Panc1 (cell line): ENCODE measurements at regions not wholly inside any gene's neighbourhood (a gene's known extent, or its start where the extent isn't known, plus 50 kb on each side); places are given as distances from the start of the nearest gene placed in this dataset.

Experiments used
- ATAC-seq: fragments of 200-7000 bp; cut with Tn5 transposase; 2 replicates; pipeline ENCODE4 v1.9.1; 2020; ENCODE audit warnings: mild to moderate bottlenecking, moderate library complexity
- BruUV-seq: library from RNA; stranded (reverse); fragments of 400-500 nt; replicated peaks from 2 replicates; lab custom pipeline; 2021; lab: Mats Ljungman, UMichigan
- CTCF ChIA-PET: fragments of 300-600 bp; sonication (Branson Sonifier 250); formaldehyde crosslinking; loops from one replicate; lab custom pipeline; 2022; ENCODE audit warnings: antibody characterized with exemption; lab: Charles Lee
- POLR2A ChIA-PET: fragments of 300-600 bp; sonication (Branson Sonifier 250); formaldehyde crosslinking; loops from one replicate; lab custom pipeline; 2022; ENCODE audit warnings: antibody characterized with exemption; lab: Charles Lee
- DNase-seq: peaks from one replicate; pipeline ENCODE4 v3.0.0-alpha.2; 2010; ENCODE audit warnings: low read depth, low spot score
- H3K27ac ChIP-seq: 2 replicates; pipeline ENCODE4 v1.5.1; 2011; ENCODE audit warnings: mild to moderate bottlenecking, low read length, inconsistent platforms
- H3K27me3 ChIP-seq: fragments of 200-500 bp; sonication (Bioruptor generic); 2 replicates; pipeline ENCODE4 v1.6.0; 2014; ENCODE audit warnings: low read length, inconsistent platforms; ENCODE audit not compliant: control insufficient read depth, insufficient read depth
- H3K36me3 ChIP-seq: fragments of 200-500 bp; sonication (Bioruptor generic); 2 replicates; pipeline ENCODE4 v1.5.1; 2014; ENCODE audit warnings: inconsistent platforms, mild to moderate bottlenecking, low read length, moderate library complexity; ENCODE audit not compliant: control insufficient read depth, insufficient read depth
- H3K4me1 ChIP-seq: 2 replicates; pipeline ENCODE4 v1.5.1; 2011; ENCODE audit warnings: inconsistent platforms, mild to moderate bottlenecking, low read length, moderate library complexity; ENCODE audit not compliant: control insufficient read depth, insufficient read depth
- H3K4me3 ChIP-seq, 2 experiments: 2 replicates each; pipeline ENCODE4 v1.5.1; 2011 to 2012; ENCODE audit warnings: low read depth in 2 of 2, low read length in 2 of 2, mild to moderate bottlenecking in 2 of 2, inconsistent platforms in 1 of 2, moderate library complexity in 1 of 2
- H3K9me3 ChIP-seq: fragments of 200-500 bp; sonication (Bioruptor generic); 2 replicates; pipeline ENCODE4 v1.5.1; 2014; ENCODE audit warnings: low read depth, mild to moderate bottlenecking, inconsistent platforms, low read length, moderate library complexity; ENCODE audit not compliant: control insufficient read depth, insufficient read depth
- CTCF ChIP-seq: fragments of 450-650 bp; IDR thresholded peaks from 2 replicates; pipeline ENCODE4 v1.5.1; 2017; ENCODE audit warnings: mild to moderate bottlenecking
- POLR2AphosphoS5 ChIP-seq: IDR thresholded peaks from 2 replicates; pipeline ENCODE4 v1.6.1; 2012; ENCODE audit warnings: mild to moderate bottlenecking, low read depth, low read length, moderate library complexity
- REST ChIP-seq, 2 experiments: IDR thresholded peaks; 2 replicates each; pipeline ENCODE4 v1.6.1; 2011 to 2012; ENCODE audit warnings: low read depth in 2 of 2, control low read depth in 1 of 2, low read length in 1 of 2, mild to moderate bottlenecking in 1 of 2, moderate library complexity in 1 of 2; ENCODE audit not compliant: insufficient read depth in 1 of 2
- SIN3A ChIP-seq: IDR thresholded peaks from 2 replicates; pipeline ENCODE4 v1.6.1; 2012; ENCODE audit warnings: low read depth, mild to moderate bottlenecking, low read length, moderate library complexity, borderline replicate concordance; ENCODE audit not compliant: insufficient read depth
- TCF7L2 ChIP-seq: IDR thresholded peaks from 2 replicates; pipeline ENCODE4 v1.6.1; 2011; ENCODE audit warnings: mild to moderate bottlenecking, low read depth, low read length, inconsistent platforms
- in situ Hi-C: cut with HindIII; loops from 2 replicates; pipeline ENCODE4 v1.10.0; 2016; ENCODE audit warnings: low sequenced_read_pairs, low pct_unique_long_range_greater_than_20kb
- intact Hi-C: fragments of 100-400 bp; cut with micrococcal nuclease; formaldehyde crosslinking; loops from one replicate; pipeline ENCODE4 v1.10.0; 2022; ENCODE audit not compliant: unreplicated experiment

- no peaks in the 10 kb centered on the region for H3K36me3 ChIP-seq
- H3K4me3 ChIP-seq = no peak overlapping the region
- peaks cover 22% of the 10 kb centered on the region for H3K27me3 ChIP-seq
- H3K9me3 ChIP-seq = no peaks in the 10 kb centered on the region
- ChIA-PET CTCF (no interaction called here), POLR2A (no interaction called here)
- no peak for TF ChIP-seq POLR2AphosphoS5
- no peak for TF ChIP-seq REST (IDR thresholded peaks at IDR 0.05; ENCODE audit: insufficient read depth in 1 of 2, low read depth in 2 of 2, low read length in 1 of 2)
- no peak for TF ChIP-seq SIN3A
- TF ChIP-seq CTCF = no peak
- no peak for TF ChIP-seq TCF7L2
- ATAC-seq (no peak), DNase-seq (no peak)
- no peak overlapping the region for H3K27ac ChIP-seq
- in situ Hi-C loops = no loop called here
- intact Hi-C loops = no loop called here
- no peaks in the 10 kb centered on the region for H3K4me1 ChIP-seq
- no TSS peak for BruUV-seq
Measured at GRCh38 chr7:35565927-35566326, 129.0 kb downstream of the HERPUD2 start.

- TF ChIP-seq REST (IDR thresholded peaks at IDR 0.05; ENCODE audit: insufficient read depth in 1 of 2, low read depth in 2 of 2, low read length in 1 of 2) = no peak
- no peak for TF ChIP-seq CTCF
- TF ChIP-seq SIN3A = no peak
- no peak for TF ChIP-seq POLR2AphosphoS5
- TF ChIP-seq TCF7L2 = no peak
- peaks cover 11% of the 10 kb centered on the region for H3K27me3 ChIP-seq
- no peaks in the 10 kb centered on the region for H3K36me3 ChIP-seq
- ChIA-PET CTCF (no interaction called here), POLR2A (interaction anchor here (0.7 kb wide), 1 partner anchor 173 kb away, joined by 6 read pairs; no protein-coding TSS in a partner anchor)
- no peaks in the 10 kb centered on the region for H3K9me3 ChIP-seq
- intact Hi-C loops = no loop called here
- in situ Hi-C loops = no loop called here
- no peaks in the 10 kb centered on the region for H3K4me1 ChIP-seq
- BruUV-seq = no TSS peak
- H3K4me3 ChIP-seq = no peak overlapping the region
- DNase-seq (no peak), ATAC-seq (no peak)
- no peak overlapping the region for H3K27ac ChIP-seq
Measured at GRCh38 chr7:35558841-35559240, 136.1 kb downstream of the HERPUD2 start.
